Retinal pigment epithelial cell (primary cell): ENCODE measurements at regions not wholly inside any gene's neighbourhood (a gene's known extent, or its start where the extent isn't known, plus 50 kb on each side); places are given as distances from the start of the nearest gene placed in this dataset.

Experiments
- DNase-seq: peaks from one replicate; pipeline ENCODE4 v3.0.0-alpha.2; 2010; ENCODE audit warnings: low read depth
- H3K4me3 ChIP-seq: 2 replicates; pipeline ENCODE4 v1.5.1; 2011; ENCODE audit warnings: mild to moderate bottlenecking, low read length, control low read depth, moderate library complexity
- TF ChIP-seq, protein P1 (sequence below): conservative IDR thresholded peaks from 2 replicates; pipeline ENCODE4 v1.5.1; 2011; ENCODE audit warnings: low read depth, low read length, control low read depth, inconsistent platforms

GRCh38 chr2:35421485-35421884, 934.1 kb upstream of the CRIM1 start:
- TF ChIP-seq, protein P1, sequence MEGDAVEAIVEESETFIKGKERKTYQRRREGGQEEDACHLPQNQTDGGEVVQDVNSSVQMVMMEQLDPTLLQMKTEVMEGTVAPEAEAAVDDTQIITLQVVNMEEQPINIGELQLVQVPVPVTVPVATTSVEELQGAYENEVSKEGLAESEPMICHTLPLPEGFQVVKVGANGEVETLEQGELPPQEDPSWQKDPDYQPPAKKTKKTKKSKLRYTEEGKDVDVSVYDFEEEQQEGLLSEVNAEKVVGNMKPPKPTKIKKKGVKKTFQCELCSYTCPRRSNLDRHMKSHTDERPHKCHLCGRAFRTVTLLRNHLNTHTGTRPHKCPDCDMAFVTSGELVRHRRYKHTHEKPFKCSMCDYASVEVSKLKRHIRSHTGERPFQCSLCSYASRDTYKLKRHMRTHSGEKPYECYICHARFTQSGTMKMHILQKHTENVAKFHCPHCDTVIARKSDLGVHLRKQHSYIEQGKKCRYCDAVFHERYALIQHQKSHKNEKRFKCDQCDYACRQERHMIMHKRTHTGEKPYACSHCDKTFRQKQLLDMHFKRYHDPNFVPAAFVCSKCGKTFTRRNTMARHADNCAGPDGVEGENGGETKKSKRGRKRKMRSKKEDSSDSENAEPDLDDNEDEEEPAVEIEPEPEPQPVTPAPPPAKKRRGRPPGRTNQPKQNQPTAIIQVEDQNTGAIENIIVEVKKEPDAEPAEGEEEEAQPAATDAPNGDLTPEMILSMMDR, result no peak
- no peak for DNase-seq
- H3K4me3 ChIP-seq, result no peak overlapping the region

DNA sequence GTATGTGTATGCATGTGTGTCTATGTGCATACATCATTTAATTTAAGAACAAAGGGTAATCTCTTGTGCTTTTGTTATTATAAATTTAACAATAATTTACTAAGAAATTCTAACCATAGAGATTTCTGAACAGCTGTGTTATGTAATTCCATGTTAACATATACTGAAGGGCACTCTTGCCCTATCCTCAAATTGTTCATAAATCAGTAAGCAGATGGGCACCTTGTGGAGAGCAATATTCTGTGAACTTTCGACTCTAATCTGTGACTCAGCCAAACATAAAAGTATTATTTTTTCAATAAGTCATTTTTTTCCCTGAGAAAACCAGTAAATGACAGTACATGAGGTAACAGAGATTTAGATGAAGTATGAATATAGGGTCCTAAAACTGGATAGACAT, 938.3 kb upstream of the CRIM1 start:
- TF ChIP-seq, protein P1, result no peak
- DNase-seq, result no peak

DNA sequence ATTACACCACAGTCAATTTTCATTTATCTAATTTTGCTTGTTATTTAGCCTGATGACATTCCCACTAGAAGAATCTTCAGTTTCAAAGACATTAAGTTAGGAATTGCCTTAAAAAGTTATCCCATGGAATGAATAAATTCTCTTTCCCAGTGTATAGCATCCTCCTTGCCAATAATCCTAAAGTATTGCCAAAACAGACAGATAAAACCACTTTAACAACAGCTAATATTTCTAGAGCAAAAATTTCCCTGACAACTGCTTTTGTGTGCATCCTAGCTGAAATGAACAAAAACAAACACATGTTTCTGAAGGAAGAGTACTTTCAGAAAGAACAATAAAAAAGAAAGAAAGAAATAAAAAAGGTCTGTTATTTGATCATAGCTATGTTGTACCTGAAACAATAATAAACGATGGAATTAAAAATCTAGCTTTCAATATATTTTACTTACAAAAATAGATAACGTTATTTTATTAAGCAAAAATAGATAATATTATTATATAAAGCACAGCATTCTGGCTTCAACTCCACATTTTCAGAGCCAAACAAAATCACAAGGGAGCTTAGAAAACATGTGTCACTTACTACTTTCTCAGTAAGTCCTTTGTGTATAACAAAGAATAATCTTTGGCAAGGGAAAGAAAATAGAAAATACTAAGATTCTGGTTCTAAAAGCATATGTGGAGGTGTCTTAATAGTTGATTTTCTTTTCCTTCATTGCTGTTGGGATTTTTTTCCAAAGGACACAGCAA, 939.0 kb upstream of the CRIM1 start:
- TF ChIP-seq, protein P1, result no peak
- no peak for DNase-seq
- H3K4me3 ChIP-seq, result no peak overlapping the region

More for the DNA sequence above, 938.3 kb upstream of the CRIM1 start:
- H3K4me3 ChIP-seq, result no peak overlapping the region

- TF ChIP-seq, protein P1, result no peak
- no peak for DNase-seq
- H3K4me3 ChIP-seq, result no peak overlapping the region
These were observed 939.6 kb upstream of the CRIM1 start for GRCh38 chr2:35415942-35416341.

GRCh38 chr2:35415282-35415681, 940.3 kb upstream of the CRIM1 start:
- TF ChIP-seq, protein P1, result peak; percentile 50
- DNase-seq, result no peak
- H3K4me3 ChIP-seq, result no peak overlapping the region

GRCh38 chr2:35410431-35411061, 945.0 kb upstream of the CRIM1 start:
- TF ChIP-seq, protein P1, result peak; percentile 94
- no peak for DNase-seq

DNA sequence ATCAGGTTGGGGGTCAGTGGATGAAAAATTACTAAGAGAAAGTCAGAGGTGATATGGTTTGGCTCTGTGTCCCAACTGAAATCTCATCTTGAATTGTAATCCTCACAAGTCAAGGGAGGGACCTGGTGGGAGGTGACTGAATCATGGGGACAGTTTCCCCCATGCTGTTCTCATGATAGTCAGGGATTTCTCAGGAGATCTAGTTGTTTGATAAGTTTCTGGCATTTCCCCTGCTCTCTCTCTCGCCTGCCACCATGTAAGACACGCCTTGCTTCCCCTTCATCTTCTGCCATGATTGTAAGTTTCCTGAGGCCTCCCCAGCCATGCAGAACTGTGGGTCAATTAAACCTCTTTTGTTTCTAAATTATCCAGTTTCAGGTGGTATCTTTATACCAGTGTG, 945.8 kb upstream of the CRIM1 start:
- TF ChIP-seq, protein P1, result no peak
- no peak for DNase-seq
- H3K4me3 ChIP-seq, result no peak overlapping the region

More at GRCh38 chr2:35410431-35411061, 945.0 kb upstream of the CRIM1 start:
- H3K4me3 ChIP-seq, result no peak overlapping the region
